Hepatocyte (in vitro differentiated cells): ENCODE measurements at regions not wholly inside any gene's neighbourhood (a gene's known extent, or its start where the extent isn't known, plus 50 kb on each side); places are given as distances from the start of the nearest gene placed in this dataset.
A peak's percentile ranks its signal among the peaks of the same experiment; 100 is the strongest.
"Not testable (repeated sequence)": the region's sequence is repeated elsewhere in the genome, so short reads cannot be mapped to it uniquely, and the experiment has no call there.

Source experiments
- DNase-seq: peaks from one replicate; pipeline ENCODE4 v3.0.0-alpha.2; 2016; ENCODE audit warnings: low spot score
- H2AFZ ChIP-seq: fragments of 200-600 bp; sonication (generic); 2 replicates; pipeline ENCODE4 v1.6.0; 2016; ENCODE audit warnings: antibody characterized with exemption, mild to moderate bottlenecking
- H3K27ac ChIP-seq: fragments of 200-600 bp; sonication (generic); 2 replicates; pipeline ENCODE4 v1.5.1; 2016; ENCODE audit warnings: mild to moderate bottlenecking
- H3K27me3 ChIP-seq: fragments of 200-600 bp; sonication (generic); 2 replicates; pipeline ENCODE4 v1.6.1; 2016
- H3K36me3 ChIP-seq: fragments of 200-600 bp; sonication (generic); replicated peaks from 2 replicates; pipeline ENCODE4 v1.5.1; 2016; ENCODE audit warnings: low read depth; ENCODE audit not compliant: insufficient read depth
- H3K4me1 ChIP-seq: fragments of 200-600 bp; sonication (generic); 2 replicates; pipeline ENCODE4 v1.5.1; 2016; ENCODE audit warnings: mild to moderate bottlenecking, moderate library complexity; ENCODE audit not compliant: insufficient read depth
- H3K4me2 ChIP-seq: fragments of 200-600 bp; sonication (generic); 2 replicates; pipeline ENCODE4 v1.6.0; 2016
- H3K4me3 ChIP-seq: fragments of 200-600 bp; sonication (generic); 2 replicates; pipeline ENCODE4 v1.5.1; 2016; ENCODE audit warnings: mild to moderate bottlenecking
- H3K79me2 ChIP-seq: fragments of 200-600 bp; sonication (generic); 2 replicates; pipeline ENCODE4 v1.6.0; 2017; ENCODE audit warnings: mild to moderate bottlenecking
- H3K9me2 ChIP-seq: fragments of 200-600 bp; sonication (generic); replicated peaks from 2 replicates; pipeline ENCODE4 v1.6.0; 2017; ENCODE audit warnings: mild to moderate bottlenecking; ENCODE audit not compliant: insufficient read depth
- H3K9me3 ChIP-seq: fragments of 200-600 bp; sonication (generic); 2 replicates; pipeline ENCODE4 v1.5.1; 2016; ENCODE audit warnings: low read depth, mild to moderate bottlenecking
- H4K20me1 ChIP-seq: fragments of 200-600 bp; sonication (generic); 2 replicates; pipeline ENCODE4 v1.6.0; 2016; ENCODE audit warnings: mild to moderate bottlenecking; ENCODE audit not compliant: insufficient read depth, poor library complexity, severe bottlenecking
- CTCF ChIP-seq: fragments of 200-600 bp; sonication (generic); IDR thresholded peaks from 2 replicates; pipeline ENCODE4 v1.5.1; 2016; ENCODE audit warnings: antibody characterized with exemption, mild to moderate bottlenecking; ENCODE audit not compliant: poor library complexity
- EZH2 ChIP-seq: fragments of 200-600 bp; sonication (generic); IDR thresholded peaks from 2 replicates; pipeline ENCODE4 v1.6.1; 2016; ENCODE audit warnings: antibody characterized with exemption, mild to moderate bottlenecking, borderline replicate concordance
- EZH2phosphoT487 ChIP-seq: fragments of 200-600 bp; sonication (generic); IDR thresholded peaks from one replicate; pipeline ENCODE4 v1.6.1; 2018; ENCODE audit warnings: antibody characterized with exemption, mild to moderate bottlenecking, low read depth, moderate library complexity; ENCODE audit not compliant: unreplicated experiment, severe bottlenecking
- WGBS: methylation state at CpG from one replicate; pipeline ENCODE4 v1.1.6; 2016; ENCODE audit warnings: low lambda C conversion rate; ENCODE audit errors: missing lambda C conversion rate; 5-methylcytosine and 5-hydroxymethylcytosine counted together

- peaks cover 83% of the 10 kb centered on the region for H3K79me2 ChIP-seq
Observed at GRCh38 chr1:232570007-232570406, 59.9 kb downstream of the SIPA1L2 start.

GRCh38 chr1:232569554-232569921 is 60.4 kb downstream of the SIPA1L2 start:
- not testable (repeated sequence) for DNase-seq, H4K20me1 ChIP-seq, H3K9me3 ChIP-seq, H3K27ac ChIP-seq, H3K9me2 ChIP-seq, H3K36me3 ChIP-seq, H3K4me3 ChIP-seq, H3K27me3 ChIP-seq, H2AFZ ChIP-seq
- H3K79me2 ChIP-seq = peaks cover 83% of the 10 kb centered on the region
- H3K4me2 ChIP-seq = peak overlapping the region; percentile 30
- 95% methylated on average over 11 of the region's 11 CpGs for WGBS
- H3K4me1 ChIP-seq = peaks cover 28% of the 10 kb centered on the region

More at GRCh38 chr1:232570007-232570406, 59.9 kb downstream of the SIPA1L2 start:
- no peaks in the 10 kb centered on the region for H3K27me3 ChIP-seq
- H3K36me3 ChIP-seq = no peaks in the 10 kb centered on the region
- H3K4me2 ChIP-seq = peak overlapping the region; percentile 30
- H3K4me1 ChIP-seq = peaks cover 28% of the 10 kb centered on the region
- no peak overlapping the region for H2AFZ ChIP-seq
- 35% methylated on average over 5 of the region's 5 CpGs for WGBS
- H3K9me2 ChIP-seq = no peaks in the 10 kb centered on the region
- no peak overlapping the region for H3K4me3 ChIP-seq
- H3K9me3 ChIP-seq = no peaks in the 10 kb centered on the region
- no peak for DNase-seq
- H3K27ac ChIP-seq = no peak overlapping the region
- H4K20me1 ChIP-seq = peaks cover 3% of the 10 kb centered on the region
- TF ChIP-seq EZH2 (no peak), CTCF (no peak), EZH2phosphoT487 (no peak)

GRCh38 chr1:232568906-232569553 is 60.9 kb downstream of the SIPA1L2 start:
- no peaks in the 10 kb centered on the region for H3K9me2 ChIP-seq
- H3K4me3 ChIP-seq = no peak overlapping the region
- WGBS = 67% methylated on average over 9 of the region's 9 CpGs

More at GRCh38 chr1:232568906-232569553, 60.9 kb downstream of the SIPA1L2 start:
- H3K9me3 ChIP-seq = no peaks in the 10 kb centered on the region
- no peaks in the 10 kb centered on the region for H3K36me3 ChIP-seq
- H3K4me2 ChIP-seq = no peak overlapping the region
- no peak for TF ChIP-seq EZH2
- no peak for TF ChIP-seq CTCF
- no peak for TF ChIP-seq EZH2phosphoT487
- no peak for DNase-seq
- peaks cover 28% of the 10 kb centered on the region for H3K4me1 ChIP-seq
- H3K27ac ChIP-seq = no peak overlapping the region
- no peaks in the 10 kb centered on the region for H3K27me3 ChIP-seq
- H3K79me2 ChIP-seq = peaks cover 82% of the 10 kb centered on the region
- peaks cover 3% of the 10 kb centered on the region for H4K20me1 ChIP-seq
- H2AFZ ChIP-seq = no peak overlapping the region
